ENCODE measurements at regions not wholly inside any gene's neighbourhood (a gene's known extent, or its start where the extent isn't known, plus 50 kb on each side); places are given as distances from the start of the nearest gene placed in this dataset.

GRCh38 chr3:31013090-31013489 is 118.6 kb upstream of the GADL1 start:
- no peaks in the 10 kb centered on the region for H4K20me1 ChIP-seq (ENCODE audit: insufficient read depth, low read length, poor library complexity, severe bottlenecking)
- H3K27me3 ChIP-seq (ENCODE audit: insufficient read depth, low read length, poor library complexity, severe bottlenecking), result no peaks in the 10 kb centered on the region
- no peaks in the 10 kb centered on the region for H3K9me3 ChIP-seq (ENCODE audit: insufficient read depth, low read depth, low read length)
- no peaks in the 10 kb centered on the region for H3K36me3 ChIP-seq (ENCODE audit: insufficient read depth, low read length)
- H3K4me1 ChIP-seq (ENCODE audit: insufficient read depth, low read length, poor library complexity, severe bottlenecking), result peaks cover 31% of the 10 kb centered on the region
- no peak overlapping the region for H3K4me3 ChIP-seq (ENCODE audit: low read length, poor library complexity, severe bottlenecking)
- no peak overlapping the region for H2AFZ ChIP-seq (ENCODE audit: low read length)
- no peak overlapping the region for H3K9ac ChIP-seq (ENCODE audit: low read depth, low read length, poor library complexity, severe bottlenecking)
- no peaks in the 10 kb centered on the region for H3F3A ChIP-seq (ENCODE audit: low read depth)
- no peak overlapping the region for H3K4me2 ChIP-seq (ENCODE audit: low read depth, low read length, poor library complexity, severe bottlenecking)
- no peaks in the 10 kb centered on the region for H3K79me2 ChIP-seq (ENCODE audit: insufficient read depth, low read length)
- no peak for TF ChIP-seq CTCF (conservative IDR thresholded peaks at IDR 0.05; ENCODE audit: low read length)
- H3K9me2 ChIP-seq (replicated peaks; ENCODE audit: low read depth, low read length), result no peaks in the 10 kb centered on the region

GRCh38 chr3:31013843-31014242 is 119.4 kb upstream of the GADL1 start:
- H3K27me3 ChIP-seq (ENCODE audit: insufficient read depth, low read length, poor library complexity, severe bottlenecking), result no peaks in the 10 kb centered on the region
- no peaks in the 10 kb centered on the region for H3K79me2 ChIP-seq (ENCODE audit: insufficient read depth, low read length)
- H4K20me1 ChIP-seq (ENCODE audit: insufficient read depth, low read length, poor library complexity, severe bottlenecking), result no peaks in the 10 kb centered on the region
- no peak overlapping the region for H3K4me2 ChIP-seq (ENCODE audit: low read depth, low read length, poor library complexity, severe bottlenecking)
- H3K9me3 ChIP-seq (ENCODE audit: insufficient read depth, low read depth, low read length), result no peaks in the 10 kb centered on the region
- TF ChIP-seq EZH2phosphoT487 (IDR thresholded peaks at IDR 0.05; ENCODE audit: borderline replicate concordance), result no peak
- no peak for TF ChIP-seq CTCF (conservative IDR thresholded peaks at IDR 0.05; ENCODE audit: low read length)
- H3K36me3 ChIP-seq (ENCODE audit: insufficient read depth, low read length), result no peaks in the 10 kb centered on the region
- H3K9me2 ChIP-seq (replicated peaks; ENCODE audit: low read depth, low read length), result no peaks in the 10 kb centered on the region
- H3K9ac ChIP-seq (ENCODE audit: low read depth, low read length, poor library complexity, severe bottlenecking), result no peak overlapping the region
- H2AFZ ChIP-seq (ENCODE audit: low read length), result no peak overlapping the region
- H3F3A ChIP-seq (ENCODE audit: low read depth), result no peaks in the 10 kb centered on the region
- H3K4me3 ChIP-seq (ENCODE audit: low read length, poor library complexity, severe bottlenecking), result no peak overlapping the region
- H3K4me1 ChIP-seq (ENCODE audit: insufficient read depth, low read length, poor library complexity, severe bottlenecking), result peaks cover 24% of the 10 kb centered on the region

- no peaks in the 10 kb centered on the region for H3K79me2 ChIP-seq (ENCODE audit: insufficient read depth, low read length)
- no peaks in the 10 kb centered on the region for H3K9me2 ChIP-seq (replicated peaks; ENCODE audit: low read depth, low read length)
- H3K9me3 ChIP-seq (ENCODE audit: insufficient read depth, low read depth, low read length), result no peaks in the 10 kb centered on the region
- no peak overlapping the region for H3K4me3 ChIP-seq (ENCODE audit: low read length, poor library complexity, severe bottlenecking)
- H3K4me1 ChIP-seq (ENCODE audit: insufficient read depth, low read length, poor library complexity, severe bottlenecking), result peaks cover 18% of the 10 kb centered on the region
- H3K4me2 ChIP-seq (ENCODE audit: low read depth, low read length, poor library complexity, severe bottlenecking), result no peak overlapping the region
- no peaks in the 10 kb centered on the region for H3F3A ChIP-seq (ENCODE audit: low read depth)
- no peaks in the 10 kb centered on the region for H3K36me3 ChIP-seq (ENCODE audit: insufficient read depth, low read length)
- H3K9ac ChIP-seq (ENCODE audit: low read depth, low read length, poor library complexity, severe bottlenecking), result no peak overlapping the region
- H4K20me1 ChIP-seq (ENCODE audit: insufficient read depth, low read length, poor library complexity, severe bottlenecking), result no peaks in the 10 kb centered on the region
- TF ChIP-seq CTCF (conservative IDR thresholded peaks at IDR 0.05; ENCODE audit: low read length), result no peak
- no peak for TF ChIP-seq EZH2phosphoT487 (IDR thresholded peaks at IDR 0.05; ENCODE audit: borderline replicate concordance)
- H3K27me3 ChIP-seq (ENCODE audit: insufficient read depth, low read length, poor library complexity, severe bottlenecking), result no peaks in the 10 kb centered on the region
- no peak overlapping the region for H2AFZ ChIP-seq (ENCODE audit: low read length)
These were observed 120.0 kb upstream of the GADL1 start for GRCh38 chr3:31014317-31015040.

All from Loucy (cell line).